Astrocyte (in vitro differentiated cells and primary cell): ENCODE measurements at regions not wholly inside any gene's neighbourhood (a gene's known extent, or its start where the extent isn't known, plus 50 kb on each side); places are given as distances from the start of the nearest gene placed in this dataset.

Source experiments
- CTCF ChIP-seq: IDR thresholded peaks from 2 replicates; pipeline ENCODE4 v1.5.1; 2011; ENCODE audit warnings: low read depth, mild to moderate bottlenecking, inconsistent platforms, low read length, moderate library complexity; ENCODE audit not compliant: insufficient read depth
- EZH2 ChIP-seq: IDR thresholded peaks from 2 replicates; pipeline ENCODE4 v1.6.1; 2012; ENCODE audit warnings: mild to moderate bottlenecking, low read length, inconsistent platforms; ENCODE audit not compliant: insufficient read depth

GRCh38 chr4:83662204-83662603 lies 126.3 kb downstream of the GPAT3 start:
- TF ChIP-seq CTCF = no peak
- TF ChIP-seq EZH2 = no peak
